ENCODE measurements at regions not wholly inside any gene's neighbourhood (a gene's known extent, or its start where the extent isn't known, plus 50 kb on each side); places are given as distances from the start of the nearest gene placed in this dataset.

DNA sequence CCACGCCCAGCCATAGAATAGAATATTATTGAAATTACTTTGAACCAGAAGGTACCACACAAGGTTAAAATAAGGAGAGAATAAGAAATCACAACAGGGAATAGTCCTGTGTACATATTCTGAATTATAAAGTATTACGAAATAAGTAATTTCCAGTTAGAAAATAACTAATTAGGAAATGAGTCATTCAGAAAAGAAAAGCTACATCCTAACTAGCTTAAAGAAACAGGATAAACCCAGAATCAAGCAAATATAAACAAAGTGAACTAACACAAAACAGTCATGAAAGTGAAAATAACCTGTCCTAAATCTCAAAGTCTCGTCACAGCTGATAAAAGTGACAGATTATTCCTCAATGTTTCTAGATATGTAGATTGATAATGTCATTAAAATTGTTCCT, 74.8 kb upstream of the NEBL start:
- ATAC-seq (no peak), DNase-seq (ENCODE audit: low read depth, low spot score) (no peak)
- in situ Hi-C loops (cut with HindIII; ENCODE audit: low pct_unique_long_range_greater_than_20kb, low sequenced_read_pairs) (no loop called here), intact Hi-C loops (cut with micrococcal nuclease; ENCODE audit: unreplicated experiment) (no loop called here)
- BruUV-seq (replicated peaks) = no TSS peak
- no peaks in the 10 kb centered on the region for H3K9me3 ChIP-seq (ENCODE audit: control insufficient read depth, insufficient read depth, low read depth, low read length)
- no peaks in the 10 kb centered on the region for H3K4me1 ChIP-seq (ENCODE audit: control insufficient read depth, insufficient read depth, low read length)
- H3K4me3 ChIP-seq (ENCODE audit: low read depth in 2 of 2, low read length in 2 of 2) = no peak overlapping the region
- H3K36me3 ChIP-seq (ENCODE audit: control insufficient read depth, insufficient read depth, low read length) = no peaks in the 10 kb centered on the region
- H3K27ac ChIP-seq (ENCODE audit: low read length) = no peak overlapping the region
- CTCF ChIA-PET = no interaction called here
- POLR2A ChIA-PET = no interaction called here
- H3K27me3 ChIP-seq (ENCODE audit: control insufficient read depth, insufficient read depth, low read length) = no peaks in the 10 kb centered on the region
- no peak for TF ChIP-seq POLR2AphosphoS5 (IDR thresholded peaks at IDR 0.05; ENCODE audit: low read depth, low read length)
- no peak for TF ChIP-seq SIN3A (IDR thresholded peaks at IDR 0.05; ENCODE audit: borderline replicate concordance, insufficient read depth, low read depth, low read length)
- TF ChIP-seq REST (IDR thresholded peaks at IDR 0.05; ENCODE audit: insufficient read depth in 1 of 2, low read depth in 2 of 2, low read length in 1 of 2) = no peak
- TF ChIP-seq, protein P1, sequence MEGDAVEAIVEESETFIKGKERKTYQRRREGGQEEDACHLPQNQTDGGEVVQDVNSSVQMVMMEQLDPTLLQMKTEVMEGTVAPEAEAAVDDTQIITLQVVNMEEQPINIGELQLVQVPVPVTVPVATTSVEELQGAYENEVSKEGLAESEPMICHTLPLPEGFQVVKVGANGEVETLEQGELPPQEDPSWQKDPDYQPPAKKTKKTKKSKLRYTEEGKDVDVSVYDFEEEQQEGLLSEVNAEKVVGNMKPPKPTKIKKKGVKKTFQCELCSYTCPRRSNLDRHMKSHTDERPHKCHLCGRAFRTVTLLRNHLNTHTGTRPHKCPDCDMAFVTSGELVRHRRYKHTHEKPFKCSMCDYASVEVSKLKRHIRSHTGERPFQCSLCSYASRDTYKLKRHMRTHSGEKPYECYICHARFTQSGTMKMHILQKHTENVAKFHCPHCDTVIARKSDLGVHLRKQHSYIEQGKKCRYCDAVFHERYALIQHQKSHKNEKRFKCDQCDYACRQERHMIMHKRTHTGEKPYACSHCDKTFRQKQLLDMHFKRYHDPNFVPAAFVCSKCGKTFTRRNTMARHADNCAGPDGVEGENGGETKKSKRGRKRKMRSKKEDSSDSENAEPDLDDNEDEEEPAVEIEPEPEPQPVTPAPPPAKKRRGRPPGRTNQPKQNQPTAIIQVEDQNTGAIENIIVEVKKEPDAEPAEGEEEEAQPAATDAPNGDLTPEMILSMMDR (IDR thresholded peaks at IDR 0.05) = no peak
- TF ChIP-seq TCF7L2 (IDR thresholded peaks at IDR 0.05; ENCODE audit: low read depth, low read length) = no peak

DNA sequence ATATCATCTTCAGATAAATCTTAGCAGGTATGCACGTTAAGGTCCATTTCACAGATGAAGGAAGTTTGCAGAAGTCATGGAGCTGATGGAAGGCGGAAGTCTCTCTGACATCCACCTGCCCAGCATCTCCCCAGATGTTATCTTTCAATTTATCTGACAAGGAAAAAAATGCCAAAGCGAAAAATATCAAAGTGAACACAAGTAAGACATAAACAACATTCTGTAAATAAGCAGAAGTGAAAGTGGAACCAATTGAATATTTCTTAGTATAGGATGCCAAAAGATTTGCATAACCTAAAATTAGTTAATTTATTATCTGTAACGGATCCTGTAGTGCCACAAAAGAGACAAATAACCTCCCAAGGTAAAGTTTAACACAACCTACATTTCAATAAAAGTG, 73.6 kb upstream of the NEBL start:
- CTCF ChIA-PET = no interaction called here
- BruUV-seq (replicated peaks) = no TSS peak
- no peaks in the 10 kb centered on the region for H3K36me3 ChIP-seq (ENCODE audit: control insufficient read depth, insufficient read depth, low read length)
- no peaks in the 10 kb centered on the region for H3K27me3 ChIP-seq (ENCODE audit: control insufficient read depth, insufficient read depth, low read length)
- H3K4me1 ChIP-seq (ENCODE audit: control insufficient read depth, insufficient read depth, low read length) = no peaks in the 10 kb centered on the region
- DNase-seq (ENCODE audit: low read depth, low spot score) (no peak), ATAC-seq (no peak)
- no peaks in the 10 kb centered on the region for H3K9me3 ChIP-seq (ENCODE audit: control insufficient read depth, insufficient read depth, low read depth, low read length)
- H3K27ac ChIP-seq (ENCODE audit: low read length) = no peak overlapping the region
- intact Hi-C loops (cut with micrococcal nuclease; ENCODE audit: unreplicated experiment) (no loop called here), in situ Hi-C loops (cut with HindIII; ENCODE audit: low pct_unique_long_range_greater_than_20kb, low sequenced_read_pairs) (no loop called here)
- POLR2A ChIA-PET = no interaction called here
- H3K4me3 ChIP-seq (ENCODE audit: low read depth in 2 of 2, low read length in 2 of 2) = no peak overlapping the region
- TF ChIP-seq TCF7L2 (IDR thresholded peaks at IDR 0.05; ENCODE audit: low read depth, low read length) (no peak), SIN3A (IDR thresholded peaks at IDR 0.05; ENCODE audit: borderline replicate concordance, insufficient read depth, low read depth, low read length) (no peak), REST (IDR thresholded peaks at IDR 0.05; ENCODE audit: insufficient read depth in 1 of 2, low read depth in 2 of 2, low read length in 1 of 2) (no peak), POLR2AphosphoS5 (IDR thresholded peaks at IDR 0.05; ENCODE audit: low read depth, low read length) (no peak)
- TF ChIP-seq, protein P1 (IDR thresholded peaks at IDR 0.05) = no peak
